H9 (cell line): ENCODE measurements at regions not wholly inside any gene's neighbourhood (a gene's known extent, or its start where the extent isn't known, plus 50 kb on each side); places are given as distances from the start of the nearest gene placed in this dataset.

Experiments
- DNase-seq: peaks from one replicate; pipeline ENCODE4 v3.0.0-alpha.2; 2017
- H2AFZ ChIP-seq: one replicate; pipeline ENCODE4 v1.6.1; 2013; ENCODE audit warnings: mild to moderate bottlenecking, low read length, control low read depth, moderate library complexity
- H2AK5ac ChIP-seq: 2 replicates; pipeline ENCODE4 v1.6.1; 2013; ENCODE audit warnings: low read length, control low read depth, mixed read lengths; ENCODE audit not compliant: insufficient read length
- H2BK120ac ChIP-seq: one replicate; pipeline ENCODE4 v1.6.1; 2013; ENCODE audit warnings: low read depth, mild to moderate bottlenecking, low read length, control low read depth, inconsistent platforms; ENCODE audit not compliant: poor library complexity, severe bottlenecking
- H2BK12ac ChIP-seq: 2 replicates; pipeline ENCODE4 v1.6.1; 2013; ENCODE audit warnings: low read length, control low read depth, mixed read lengths, low read depth; ENCODE audit not compliant: insufficient read length
- H2BK15ac ChIP-seq: 2 replicates; pipeline ENCODE4 v1.6.1; 2013; ENCODE audit warnings: low read depth, low read length, control low read depth
- H2BK20ac ChIP-seq: one replicate; pipeline ENCODE4 v1.6.1; 2013; ENCODE audit warnings: low read depth, mild to moderate bottlenecking, low read length, control low read depth, inconsistent platforms; ENCODE audit not compliant: poor library complexity, severe bottlenecking
- H2BK5ac ChIP-seq: 2 replicates; pipeline ENCODE4 v1.6.1; 2013; ENCODE audit warnings: low read length, control low read depth, mixed read lengths; ENCODE audit not compliant: insufficient read length
- H3K14ac ChIP-seq: 2 replicates; pipeline ENCODE4 v1.6.1; 2013; ENCODE audit warnings: low read length, control low read depth; ENCODE audit not compliant: insufficient read depth
- H3K18ac ChIP-seq: 2 replicates; pipeline ENCODE4 v1.6.1; 2013; ENCODE audit warnings: low read depth, mild to moderate bottlenecking, mixed read lengths, low read length, control low read depth; ENCODE audit not compliant: insufficient read length
- H3K23ac ChIP-seq: 2 replicates; pipeline ENCODE4 v1.6.1; 2013; ENCODE audit warnings: low read length, control low read depth, mixed read lengths, low read depth; ENCODE audit not compliant: insufficient read length
- H3K23me2 ChIP-seq: 2 replicates; pipeline ENCODE4 v1.6.1; 2013; ENCODE audit warnings: low read depth, mild to moderate bottlenecking, mixed read lengths, low read length, control low read depth; ENCODE audit not compliant: insufficient read length, poor library complexity, severe bottlenecking
- H3K27ac ChIP-seq: 2 replicates; pipeline ENCODE4 v1.5.1; 2013; ENCODE audit warnings: low read length, control low read depth, mixed read lengths, low read depth; ENCODE audit not compliant: insufficient read length
- H3K27me3 ChIP-seq: 2 replicates; pipeline ENCODE4 v1.6.1; 2013; ENCODE audit warnings: low read length, control low read depth, inconsistent platforms; ENCODE audit not compliant: insufficient read depth
- H3K4ac ChIP-seq: 2 replicates; pipeline ENCODE4 v1.6.1; 2013; ENCODE audit warnings: low read depth, mild to moderate bottlenecking, control low read depth, inconsistent platforms, low read length, moderate library complexity
- H3K4me1 ChIP-seq: 2 replicates; pipeline ENCODE4 v1.6.1; 2013; ENCODE audit warnings: low read length, control low read depth, inconsistent platforms; ENCODE audit not compliant: insufficient read depth
- H3K4me2 ChIP-seq: 2 replicates; pipeline ENCODE4 v1.6.1; 2013; ENCODE audit warnings: low read length, control low read depth, mixed read lengths; ENCODE audit not compliant: insufficient read length, insufficient read depth
- H3K56ac ChIP-seq: 2 replicates; pipeline ENCODE4 v1.6.1; 2013; ENCODE audit warnings: low read depth, mild to moderate bottlenecking, mixed read lengths, low read length, control low read depth; ENCODE audit not compliant: insufficient read length
- H3K79me1 ChIP-seq: 2 replicates; pipeline ENCODE4 v1.6.1; 2013; ENCODE audit warnings: low read depth, mild to moderate bottlenecking, moderate library complexity, low read length, control low read depth, inconsistent platforms; ENCODE audit not compliant: insufficient read depth, poor library complexity, severe bottlenecking
- H3K79me2 ChIP-seq: 2 replicates; pipeline ENCODE4 v1.6.1; 2013; ENCODE audit warnings: low read length, control low read depth, inconsistent platforms; ENCODE audit not compliant: insufficient read depth
- H3K9ac ChIP-seq: 2 replicates; pipeline ENCODE4 v1.6.1; 2013; ENCODE audit warnings: low read length, control low read depth, mixed read lengths; ENCODE audit not compliant: insufficient read length; ENCODE audit errors: extremely low read depth
- H3K9me3 ChIP-seq: one replicate; pipeline ENCODE4 v1.6.1; 2013; ENCODE audit warnings: low read depth, low read length, inconsistent platforms; ENCODE audit not compliant: control insufficient read depth
- H3T11ph ChIP-seq: one replicate; pipeline ENCODE4 v1.6.1; 2013; ENCODE audit warnings: mild to moderate bottlenecking, low read length, control low read depth, inconsistent platforms
- H4K20me1 ChIP-seq: one replicate; pipeline ENCODE4 v1.6.1; 2013; ENCODE audit not compliant: control insufficient read depth, insufficient read length, insufficient read depth
- H4K5ac ChIP-seq: 2 replicates; pipeline ENCODE4 v1.6.1; 2013; ENCODE audit warnings: low read depth, mild to moderate bottlenecking, mixed read lengths, low read length, control low read depth; ENCODE audit not compliant: insufficient read length
- H4K8ac ChIP-seq: replicated peaks from 2 replicates; pipeline ENCODE4 v1.6.1; 2013; ENCODE audit warnings: low read length, control low read depth, mixed read lengths, low read depth; ENCODE audit not compliant: insufficient read length
- H4K91ac ChIP-seq: 2 replicates; pipeline ENCODE4 v1.6.1; 2013; ENCODE audit warnings: low read depth, mild to moderate bottlenecking, moderate library complexity, mixed read lengths, low read length, control low read depth; ENCODE audit not compliant: insufficient read length
- H3K27ac Mint-ChIP-seq, 3 experiments: 2 replicates in 2 of 3; 3 replicates in 1 of 3; pipeline ENCODE4 v1.8.0; 2020 to 2021; ENCODE audit warnings: mixed read lengths in 3 of 3, mild to moderate bottlenecking in 1 of 3, moderate library complexity in 1 of 3
- H3K27me3 Mint-ChIP-seq: 2 replicates; pipeline ENCODE4 v1.8.0; 2021; ENCODE audit warnings: low read depth, mild to moderate bottlenecking, moderate library complexity, mixed read lengths
- H3K36me3 Mint-ChIP-seq, 3 experiments: 2 replicates in 2 of 3; 3 replicates in 1 of 3; pipeline ENCODE4 v1.8.0; 2020 to 2021; ENCODE audit warnings: low read depth in 3 of 3, mixed read lengths in 3 of 3; ENCODE audit not compliant: insufficient read depth in 1 of 3
- H3K4me1 Mint-ChIP-seq, 2 experiments: 2 replicates each; pipeline ENCODE4 v1.8.0; 2020; ENCODE audit warnings: mixed read lengths in 2 of 2
- H3K4me3 Mint-ChIP-seq, 2 experiments: 2 replicates in 1 of 2; 3 replicates in 1 of 2; pipeline ENCODE4 v1.8.0; 2020 to 2021; ENCODE audit warnings: mild to moderate bottlenecking in 2 of 2, mixed read lengths in 2 of 2, moderate library complexity in 1 of 2
- H3K9me3 Mint-ChIP-seq, 2 experiments: 2 replicates in 1 of 2; 3 replicates in 1 of 2; pipeline ENCODE4 v1.8.0; 2020; ENCODE audit warnings: mild to moderate bottlenecking in 2 of 2, mixed read lengths in 2 of 2, moderate library complexity in 1 of 2
- CTCF ChIP-seq: fragments of 200-600 bp; sonication (generic); conservative IDR thresholded peaks from 3 replicates; pipeline ENCODE4 v1.8.0; 2021; ENCODE audit warnings: antibody characterized with exemption, mild to moderate bottlenecking
- WGBS: extraction: QIAGEN DNeasy Blood & Tissue Kit; methylation state at CpG from one replicate; pipeline ENCODE4 v1.1.7; 2013; ENCODE audit warnings: missing lambda C conversion rate, low lambda C conversion rate, mixed read lengths; ENCODE audit not compliant: insufficient read length; ENCODE audit errors: extremely low coverage; 5-methylcytosine and 5-hydroxymethylcytosine counted together

- no peak for TF ChIP-seq CTCF
- no peak overlapping the region for H3K23ac ChIP-seq
- no peak overlapping the region for H2BK15ac ChIP-seq
- Mint-ChIP-seq H3K4me1 (peaks cover 34 to 43% of the 10 kb centered on the region in 2 experiments), H3K4me3 (no peak overlapping the region), H3K27me3 (peaks cover 5% of the 10 kb centered on the region), H3K27ac (no peak overlapping the region), H3K9me3 (peaks cover 0 to 60% of the 10 kb centered on the region in 2 experiments; a peak in 2 of 5 replicates), H3K36me3 (peaks cover 0 to 2% (median 0%) of the 10 kb centered on the region in 3 experiments; a peak in 2 of 7 replicates)
- H3K4me1 ChIP-seq = peaks cover 2% of the 10 kb centered on the region; the same call in 1 of the 2 replicates
- H3K79me1 ChIP-seq = no peaks in the 10 kb centered on the region
- no peaks in the 10 kb centered on the region for H3K79me2 ChIP-seq
- no peaks in the 10 kb centered on the region for H4K20me1 ChIP-seq
- no peak overlapping the region for H2AFZ ChIP-seq
- H3K4me2 ChIP-seq = no peak overlapping the region
- H3K9ac ChIP-seq = no peak overlapping the region
- no peak overlapping the region for H4K91ac ChIP-seq
- DNase-seq = no peak
- no peak overlapping the region for H3K18ac ChIP-seq
- no peak overlapping the region for H2BK5ac ChIP-seq
- no peak overlapping the region for H3T11ph ChIP-seq
- H3K4ac ChIP-seq = no peak overlapping the region
- no CpG with 5 or more reads among the region's 13 CpGs for WGBS
- no peak overlapping the region for H3K14ac ChIP-seq
- H3K9me3 ChIP-seq = no peaks in the 10 kb centered on the region
- no peak overlapping the region for H2BK120ac ChIP-seq
- no peak overlapping the region for H4K5ac ChIP-seq
- no peak overlapping the region for H4K8ac ChIP-seq
- H3K23me2 ChIP-seq = no peaks in the 10 kb centered on the region
- H2BK12ac ChIP-seq = no peak overlapping the region
- no peak overlapping the region for H3K27ac ChIP-seq
- H3K56ac ChIP-seq = no peak overlapping the region
- no peak overlapping the region for H2BK20ac ChIP-seq
- H2AK5ac ChIP-seq = no peak overlapping the region
- no peaks in the 10 kb centered on the region; the same call in 1 of the 2 replicates for H3K27me3 ChIP-seq
These were observed 125.0 kb upstream of the TBL1X start for GRCh38 chrX:9339603-9340491.
